ENCODE measurements at regions not wholly inside any gene's neighbourhood (a gene's known extent, or its start where the extent isn't known, plus 50 kb on each side); places are given as distances from the start of the nearest gene placed in this dataset.
"Not testable (repeated sequence)": the region's sequence is repeated elsewhere in the genome, so short reads cannot be mapped to it uniquely, and the experiment has no call there.

- no peak for DNase-seq (ENCODE audit: low spot score)
Observed at GRCh38 chr20:56689318-56689717, 60.2 kb downstream of the TFAP2C start.

DNA sequence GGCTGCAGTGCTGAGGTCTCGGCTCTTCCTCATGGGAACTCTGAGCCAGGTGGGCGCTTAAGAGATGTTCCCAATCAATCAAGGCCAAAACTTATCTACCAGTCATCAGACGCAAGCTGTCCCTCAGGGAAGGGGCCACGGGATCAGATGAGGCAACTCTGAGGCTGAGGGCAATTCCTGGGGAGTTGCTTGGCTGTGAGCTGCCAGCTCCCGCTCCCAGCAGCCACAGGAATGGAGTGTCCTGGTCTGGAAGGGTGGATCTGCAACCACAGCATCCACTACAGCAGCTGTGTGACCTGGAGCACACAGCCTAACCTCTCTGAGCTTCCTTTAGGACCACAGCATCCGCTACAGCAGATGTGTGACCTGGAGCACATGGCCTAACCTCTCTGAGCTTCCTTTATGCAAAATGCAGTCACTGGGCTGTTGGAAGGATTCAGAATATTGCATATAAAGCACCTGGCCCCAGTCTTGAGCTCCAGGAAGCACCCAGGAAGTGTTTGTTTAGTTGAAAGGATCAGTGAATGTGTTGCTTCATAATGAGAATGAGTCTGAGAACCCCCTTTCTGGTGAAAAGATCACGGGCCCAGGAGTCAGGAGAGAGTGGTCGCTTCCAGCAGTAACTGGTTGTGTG is 60.9 kb downstream of the TFAP2C start:
- DNase-seq (ENCODE audit: low spot score): no peak

- DNase-seq (ENCODE audit: low spot score): no peak
Observed at GRCh38 chr20:56690531-56691175, 61.5 kb downstream of the TFAP2C start.

GRCh38 chr20:56691325-56691998 is 62.4 kb downstream of the TFAP2C start:
- no peak for DNase-seq (ENCODE audit: low spot score)

GRCh38 chr20:56693217-56693616 is 64.1 kb downstream of the TFAP2C start:
- no peak for DNase-seq (ENCODE audit: low spot score)

GRCh38 chr20:56697476-56697875 is 68.4 kb downstream of the TFAP2C start:
- DNase-seq (ENCODE audit: low spot score): no peak

DNA sequence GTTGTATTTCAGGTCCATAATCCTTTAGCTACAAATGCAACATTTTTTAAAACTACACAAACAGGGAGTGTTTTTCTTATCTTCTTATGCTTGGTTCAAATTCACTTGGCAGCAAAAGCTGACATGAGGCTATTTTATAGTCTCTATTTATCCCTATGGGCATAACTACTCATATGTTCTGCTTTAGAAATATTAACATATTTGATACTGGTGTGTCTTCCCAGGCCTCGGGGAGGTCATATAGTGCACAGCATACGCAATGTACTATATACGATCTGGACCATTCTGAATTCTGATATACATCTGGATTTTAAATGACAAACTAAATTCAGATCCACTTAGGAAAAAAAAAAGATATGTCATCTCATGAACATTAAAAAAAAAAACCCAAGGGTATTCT is 69.2 kb downstream of the TFAP2C start:
- DNase-seq (ENCODE audit: low spot score): no peak

DNA sequence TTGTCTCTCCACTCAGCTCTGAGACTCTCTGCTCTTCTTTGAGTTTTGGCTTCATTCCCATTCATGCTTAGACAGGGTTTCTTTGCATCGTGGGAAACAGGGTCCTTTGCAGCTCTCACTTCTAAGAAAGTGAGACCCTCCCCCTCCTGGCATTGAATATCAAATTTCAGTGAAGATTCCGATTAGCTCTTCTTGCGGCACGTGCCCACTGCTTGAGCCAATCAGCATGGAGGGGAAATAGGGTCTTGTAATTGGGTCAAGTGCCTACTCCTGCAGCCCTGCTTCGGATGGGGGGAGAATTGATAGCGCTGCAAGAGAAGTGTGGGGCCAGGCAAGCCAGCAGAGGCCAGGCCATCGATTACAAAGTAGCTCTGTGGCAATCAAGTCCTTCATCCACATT is 69.6 kb downstream of the TFAP2C start:
- no peak for DNase-seq (ENCODE audit: low spot score)

DNA sequence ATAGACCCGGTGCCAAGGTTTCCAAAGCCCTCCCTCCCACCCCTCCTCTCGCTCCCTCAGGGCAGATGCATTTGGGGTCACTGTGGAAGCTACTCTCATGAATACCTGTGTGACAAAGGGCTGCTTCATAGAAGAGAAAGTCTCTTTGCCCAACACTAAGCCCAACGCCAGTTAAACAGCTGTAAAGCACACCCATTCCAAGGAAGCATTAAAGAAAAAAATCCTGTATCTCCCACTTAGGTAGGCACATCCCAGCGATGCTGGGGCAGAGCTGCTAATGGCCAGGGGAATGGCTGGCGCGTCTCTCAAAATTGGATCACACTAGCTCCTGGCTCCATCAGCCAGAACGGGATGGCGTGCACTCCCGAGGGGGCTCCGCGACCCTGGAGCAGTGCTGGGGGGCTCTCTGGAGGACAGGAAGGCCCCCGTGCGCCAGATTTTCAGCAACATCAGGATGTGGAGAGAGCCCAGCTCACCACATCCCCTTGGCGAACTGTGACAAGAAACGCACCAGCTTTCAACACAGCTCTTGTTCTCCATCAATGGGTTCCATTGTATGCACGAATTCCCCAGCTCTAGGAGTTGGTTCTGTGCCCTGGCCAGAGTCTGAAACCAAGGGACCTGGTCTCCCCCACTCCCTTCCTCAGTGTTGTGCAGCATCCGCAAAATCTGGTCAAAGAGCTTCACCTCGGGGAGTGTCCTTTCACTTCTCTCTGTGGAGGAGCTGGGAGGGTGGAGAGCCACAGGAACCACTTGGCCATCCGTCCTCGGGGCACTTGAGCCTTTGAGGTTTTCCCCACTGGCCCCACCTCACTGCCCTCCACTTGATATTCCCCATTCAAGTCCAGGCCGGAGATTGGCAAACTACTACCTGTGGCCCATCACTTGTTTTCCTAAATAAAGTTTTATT is 74.1 kb downstream of the TFAP2C start:
- DNase-seq (ENCODE audit: low spot score): peak; percentile 96

- peak; percentile 50 for DNase-seq (ENCODE audit: low spot score)
Observed at GRCh38 chr20:56706867-56707360, 77.8 kb downstream of the TFAP2C start.

GRCh38 chr20:56708991-56709390 is 79.9 kb downstream of the TFAP2C start:
- DNase-seq (ENCODE audit: low spot score): no peak

GRCh38 chr20:56710125-56710524 is 81.0 kb downstream of the TFAP2C start:
- DNase-seq (ENCODE audit: low spot score): no peak

DNA sequence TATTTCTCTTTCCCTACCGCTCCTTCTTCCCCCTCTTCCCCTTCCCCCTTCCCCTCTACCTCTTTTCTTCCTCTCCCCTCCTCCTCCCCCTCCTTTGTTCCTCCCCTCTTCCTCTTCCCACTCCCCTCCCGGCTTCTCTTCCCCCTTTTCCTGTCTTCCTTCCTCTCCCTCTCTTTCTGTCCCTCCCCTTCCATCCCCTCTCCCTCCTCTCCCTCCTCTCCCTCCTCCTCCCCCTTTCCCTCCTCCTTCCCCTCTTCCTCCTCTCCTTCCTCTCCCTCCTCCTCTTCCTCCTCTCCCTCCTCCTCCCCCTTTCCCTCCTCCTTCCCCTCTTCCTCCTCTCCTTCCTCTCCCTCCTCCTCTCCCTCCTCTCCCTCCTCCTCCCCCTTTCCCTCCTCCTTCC is 81.5 kb downstream of the TFAP2C start:
- not testable (repeated sequence) for DNase-seq (ENCODE audit: low spot score)

- DNase-seq (ENCODE audit: low spot score): no peak
Observed at GRCh38 chr20:56711018-56711417, 81.9 kb downstream of the TFAP2C start.

DNA sequence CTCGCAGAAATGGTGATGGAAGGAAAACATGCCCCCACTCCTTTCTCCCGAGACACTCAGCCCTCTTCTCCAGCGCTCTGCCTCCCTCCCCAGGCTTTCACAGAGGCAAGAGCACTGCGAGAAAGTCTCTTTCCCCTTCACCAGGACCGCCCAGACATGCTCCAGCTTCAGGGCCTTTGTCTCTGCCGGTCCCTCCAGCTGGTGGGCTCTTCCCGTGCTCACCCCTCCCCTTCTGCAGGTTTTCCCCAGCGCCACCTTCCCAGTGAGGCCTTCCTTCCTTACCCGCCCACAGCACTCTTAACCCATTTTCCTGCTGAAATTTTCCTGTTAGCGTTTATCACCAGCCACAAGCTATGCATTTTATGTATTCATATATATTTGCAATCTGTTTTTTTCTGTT is 86.2 kb downstream of the TFAP2C start:
- no peak for DNase-seq (ENCODE audit: low spot score)

- DNase-seq (ENCODE audit: low spot score): no peak
Observed at GRCh38 chr20:56715902-56716519, 86.9 kb downstream of the TFAP2C start.

GRCh38 chr20:56716806-56717205 is 87.7 kb downstream of the TFAP2C start:
- no peak for DNase-seq (ENCODE audit: low spot score)

GRCh38 chr20:56718816-56719215 is 89.7 kb downstream of the TFAP2C start:
- no peak for DNase-seq (ENCODE audit: low spot score)

DNA sequence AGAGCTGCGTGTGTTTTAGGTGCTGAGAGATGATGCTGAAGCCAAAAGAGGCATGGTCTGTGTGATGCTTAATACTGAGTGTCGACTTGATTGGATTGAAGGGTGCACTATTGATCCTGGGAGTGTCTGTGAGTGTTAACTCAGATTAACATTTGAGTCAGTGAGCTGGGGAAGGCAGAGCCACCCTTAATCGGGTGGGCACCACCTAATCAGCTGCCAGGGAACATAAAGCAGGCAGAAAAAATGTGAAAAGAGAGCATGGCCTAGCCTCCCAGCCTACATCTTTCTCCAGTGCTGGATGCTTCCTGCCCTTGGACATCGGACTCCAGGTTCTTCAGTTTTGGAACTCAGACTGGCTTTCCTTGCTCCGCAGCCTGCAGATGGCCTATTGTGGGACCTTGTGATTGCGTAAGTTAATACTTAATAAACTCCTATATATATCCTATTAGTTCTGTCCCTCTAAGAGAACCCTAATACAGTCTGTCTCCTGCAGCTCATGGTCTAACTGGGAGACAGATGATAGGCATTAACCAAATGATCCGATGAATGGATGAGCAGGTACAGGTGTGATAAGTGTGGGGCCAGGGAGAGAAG is 91.6 kb downstream of the TFAP2C start:
- no peak for DNase-seq (ENCODE audit: low spot score)

DNA sequence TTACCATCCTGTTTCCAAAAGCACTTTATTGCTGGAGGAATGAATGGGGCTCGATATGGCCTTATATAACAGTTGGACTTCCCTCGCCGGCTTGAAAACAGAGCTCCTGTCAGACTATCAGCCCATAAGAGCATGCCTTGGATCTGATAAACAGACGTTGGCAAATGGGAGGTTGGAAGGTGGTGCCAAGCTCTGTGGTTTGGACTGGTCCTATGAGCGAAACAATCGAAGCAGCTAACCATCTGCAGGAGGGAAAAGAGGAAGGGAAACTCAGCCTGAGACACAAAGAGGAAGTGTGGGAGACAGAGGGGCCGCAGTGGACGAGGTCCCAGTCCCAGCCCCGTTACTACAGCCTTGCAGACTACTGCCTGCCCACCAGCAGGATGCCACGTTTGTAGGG is 92.9 kb downstream of the TFAP2C start:
- no peak for DNase-seq (ENCODE audit: low spot score)

- no peak for DNase-seq (ENCODE audit: low spot score)
Observed at GRCh38 chr20:56723331-56723730, 94.2 kb downstream of the TFAP2C start.

All from COLO829 (cell line).